ENCODE measurements at regions not wholly inside any gene's neighbourhood (a gene's known extent, or its start where the extent isn't known, plus 50 kb on each side); places are given as distances from the start of the nearest gene placed in this dataset.
"Not testable (repeated sequence)": the region's sequence is repeated elsewhere in the genome, so short reads cannot be mapped to it uniquely, and the experiment has no call there.

DNA sequence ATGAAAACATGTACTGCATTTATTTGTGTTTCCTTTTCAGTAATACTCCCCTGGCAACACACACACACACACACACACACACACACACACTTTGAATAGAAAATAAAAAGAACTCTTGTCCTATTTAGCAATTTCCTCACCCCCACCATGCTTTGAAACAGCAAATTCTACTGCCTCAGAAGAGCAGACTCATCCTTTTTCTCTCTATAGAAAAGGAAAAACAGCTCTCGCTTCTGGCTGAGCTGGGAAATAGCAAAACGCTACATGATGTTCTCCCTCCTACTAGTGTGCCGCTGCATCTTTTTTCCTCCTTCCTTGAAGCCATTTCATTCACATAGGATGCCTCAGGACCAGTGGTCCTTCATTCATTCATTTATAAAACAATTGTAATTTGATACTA, 453.6 kb downstream of the CSNK1G3 start:
- DNase-seq, result no peak

DNA sequence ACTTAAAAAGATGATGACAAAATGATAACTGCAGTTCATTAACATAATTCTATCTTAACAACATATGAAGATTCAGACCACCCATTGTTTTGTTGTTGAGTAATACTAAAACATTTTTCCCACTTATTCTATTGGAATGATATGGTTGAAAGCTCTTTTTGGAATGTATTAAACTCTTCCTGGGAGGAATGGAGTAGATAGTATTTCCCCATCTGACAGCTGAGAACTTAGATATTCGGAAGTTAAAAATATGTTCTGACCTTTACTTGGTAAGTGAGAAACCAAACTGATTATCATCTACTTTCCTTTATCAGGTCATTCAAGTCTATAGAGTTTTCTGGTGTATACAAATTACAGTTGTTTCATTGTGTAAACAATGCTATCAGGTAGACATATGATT, 452.9 kb downstream of the CSNK1G3 start:
- no peak for DNase-seq

DNA sequence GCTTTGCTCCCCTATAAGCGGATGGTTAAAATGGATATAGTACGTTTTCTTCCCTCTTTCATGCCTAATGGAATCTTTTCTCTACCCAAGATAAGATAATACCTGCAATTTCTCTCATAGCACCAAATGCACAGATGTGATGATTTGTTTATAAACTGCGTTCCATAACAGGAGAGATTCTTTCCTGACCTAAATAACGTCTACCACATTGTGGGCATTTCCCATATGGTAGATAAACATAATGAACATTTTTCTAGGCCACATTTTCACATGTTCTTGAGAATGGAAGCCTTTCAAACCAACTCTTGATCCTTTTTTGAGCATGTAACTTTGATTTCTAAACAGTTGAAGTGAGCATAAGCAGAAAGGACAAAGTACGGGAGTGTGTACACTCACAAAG, 448.5 kb downstream of the CSNK1G3 start:
- no peak for DNase-seq

DNA sequence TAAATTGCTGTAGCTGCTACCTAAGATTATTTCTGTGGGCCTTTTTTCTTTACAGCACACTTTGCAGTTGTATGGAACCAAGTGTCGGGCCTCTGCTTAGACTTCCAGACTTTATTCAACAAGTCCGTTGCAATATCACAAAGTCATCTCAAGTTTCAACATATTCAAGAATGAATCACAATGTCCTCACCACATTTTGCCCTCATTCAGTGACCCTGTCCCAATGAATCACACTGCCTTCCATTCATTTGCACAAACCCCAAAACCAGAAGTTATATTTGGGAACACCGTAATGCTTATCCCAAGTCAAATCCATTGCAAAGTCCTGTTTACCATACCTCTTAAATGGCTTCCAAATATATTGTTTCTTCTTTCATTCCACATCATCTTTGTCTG, 439.6 kb downstream of the CSNK1G3 start:
- DNase-seq, result no peak

DNA sequence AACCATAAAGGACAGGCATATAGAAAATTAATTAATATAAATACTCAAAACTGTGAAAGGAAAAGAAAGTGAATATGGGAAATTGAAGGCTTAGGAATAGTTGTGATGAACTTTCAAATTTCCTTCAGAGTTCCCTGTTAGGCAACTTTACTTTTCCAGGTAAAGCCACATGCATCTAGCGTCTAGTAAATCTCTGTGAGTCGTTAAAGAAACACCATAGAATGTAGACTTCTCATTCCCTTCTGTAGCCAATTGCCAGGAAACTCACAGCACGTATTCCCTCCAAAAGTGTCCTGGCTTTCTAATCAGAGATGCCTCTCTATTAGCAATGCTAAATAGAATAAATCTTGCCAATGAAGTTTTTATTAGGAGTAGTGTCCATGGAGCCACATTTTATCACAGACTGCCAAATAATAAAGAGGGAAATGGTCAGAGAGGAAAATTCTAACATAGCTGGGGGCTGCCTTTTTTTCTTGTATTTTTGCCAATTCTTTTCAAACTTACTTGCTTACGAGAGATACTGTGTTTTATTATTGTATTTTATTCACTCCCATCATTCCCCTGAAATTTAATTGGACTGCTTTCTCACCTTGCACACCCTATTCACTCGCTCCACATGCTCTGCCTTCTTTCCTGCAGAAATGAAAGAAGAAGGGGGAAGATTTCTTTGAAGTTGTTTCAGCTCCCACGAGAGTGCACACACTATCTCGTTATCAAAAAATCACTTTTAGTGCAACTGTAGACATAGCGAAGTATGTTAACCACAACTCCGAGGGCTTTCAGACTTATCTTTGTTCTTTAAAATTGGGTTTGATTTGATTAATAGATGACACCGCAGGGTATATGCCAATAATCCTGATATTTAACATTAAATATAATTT, 439.0 kb downstream of the CSNK1G3 start:
- DNase-seq, result no peak

DNA sequence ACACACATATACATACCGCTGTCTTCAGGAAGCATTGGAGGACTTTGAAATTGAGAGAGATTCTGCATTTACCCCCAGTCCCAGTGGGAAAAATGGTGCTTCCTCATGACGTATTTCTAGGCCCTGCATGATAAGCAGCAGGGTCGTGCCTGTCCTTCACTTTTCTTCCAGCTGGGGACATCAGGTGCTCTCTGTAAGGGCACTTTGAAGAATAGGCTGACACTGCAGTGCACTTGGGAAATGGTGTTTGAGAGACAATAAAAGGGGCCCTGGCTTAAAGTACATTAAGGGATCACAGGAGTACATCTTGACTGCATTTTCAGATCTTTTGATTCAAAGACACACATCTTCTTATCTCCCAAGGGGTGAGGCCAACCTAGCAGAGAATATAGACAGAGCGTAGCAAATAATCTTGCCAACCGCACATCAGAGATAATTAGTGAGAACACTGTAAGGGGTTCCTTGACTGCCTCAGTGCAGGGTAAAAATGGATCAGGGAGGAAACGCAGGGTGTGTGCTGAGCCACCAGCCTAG, 437.9 kb downstream of the CSNK1G3 start:
- DNase-seq, result no peak

DNA sequence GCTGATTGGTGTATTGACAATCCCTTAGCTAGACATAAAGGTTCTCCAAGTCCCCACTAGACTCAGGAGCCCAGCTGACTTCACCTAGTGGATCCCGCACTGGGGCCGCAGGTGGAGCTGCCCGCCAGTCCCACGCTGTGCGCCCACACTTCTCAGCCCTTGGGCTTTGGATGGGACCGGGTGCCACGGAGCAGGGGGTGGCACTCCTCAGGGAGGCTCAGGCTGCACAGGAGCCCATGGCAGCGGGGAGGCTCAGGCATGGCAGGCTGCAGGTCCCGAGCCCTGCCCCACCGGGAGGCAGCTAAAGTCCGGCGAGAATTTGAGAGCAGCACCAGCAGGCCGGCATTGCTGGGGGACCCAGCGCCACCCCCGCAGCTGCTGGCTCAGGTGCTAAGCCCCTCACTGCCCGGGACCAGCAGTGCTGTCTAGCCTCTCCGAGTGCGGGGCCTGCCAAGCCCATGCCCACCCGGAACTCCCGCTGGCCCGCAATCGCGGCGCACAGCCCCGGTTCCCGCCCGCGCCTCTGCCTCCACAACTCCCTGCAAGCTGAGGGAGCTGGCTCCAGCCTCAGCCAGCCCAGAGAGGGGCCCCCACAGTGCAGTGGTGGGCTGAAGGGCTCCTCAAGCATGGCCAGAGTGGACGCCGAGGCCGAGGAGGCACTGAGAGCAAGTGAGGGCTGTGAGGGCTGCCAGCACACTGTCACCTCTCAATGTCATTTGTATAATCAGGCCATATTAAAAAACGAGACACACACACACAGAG, 437.2 kb downstream of the CSNK1G3 start:
- DNase-seq, result no peak

DNA sequence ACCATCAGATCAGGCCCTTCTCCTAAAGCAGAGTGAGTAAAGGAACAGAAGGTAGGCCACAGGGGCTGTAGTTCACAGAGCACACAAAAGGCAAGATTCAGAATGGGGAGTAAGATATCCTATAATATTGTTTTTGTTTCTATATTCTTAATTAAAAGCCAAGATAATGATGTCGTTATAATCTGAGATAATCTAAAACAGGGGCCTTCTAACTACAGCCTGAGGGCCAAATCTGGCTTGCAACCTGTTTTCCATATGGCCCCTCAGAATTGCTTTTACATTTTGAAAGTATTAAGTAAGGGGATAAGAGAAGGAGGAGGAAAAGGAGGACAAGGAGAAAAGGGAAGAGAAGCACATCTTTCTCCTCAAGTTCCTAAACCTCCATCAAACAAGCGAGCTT, 435.8 kb downstream of the CSNK1G3 start:
- no peak for DNase-seq

DNA sequence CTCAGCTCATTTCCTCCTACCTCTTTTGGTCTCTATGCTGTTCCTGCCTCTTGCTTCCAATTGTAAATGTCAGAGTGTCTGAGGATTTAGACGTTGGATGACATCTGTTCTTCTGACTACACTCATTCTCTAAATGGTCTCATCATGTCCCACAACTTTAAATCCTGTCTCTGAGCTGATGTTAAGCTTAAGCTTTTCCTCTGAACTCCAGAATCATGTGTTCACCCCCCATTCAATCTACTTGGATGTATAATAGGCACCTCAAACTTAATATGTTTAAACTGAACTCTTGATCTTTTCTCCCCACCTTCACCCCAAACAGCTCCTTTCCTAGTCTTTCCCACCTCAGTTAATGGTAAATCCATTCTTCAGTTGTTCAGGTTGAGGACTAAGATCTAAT, 433.6 kb downstream of the CSNK1G3 start:
- DNase-seq, result no peak

DNA sequence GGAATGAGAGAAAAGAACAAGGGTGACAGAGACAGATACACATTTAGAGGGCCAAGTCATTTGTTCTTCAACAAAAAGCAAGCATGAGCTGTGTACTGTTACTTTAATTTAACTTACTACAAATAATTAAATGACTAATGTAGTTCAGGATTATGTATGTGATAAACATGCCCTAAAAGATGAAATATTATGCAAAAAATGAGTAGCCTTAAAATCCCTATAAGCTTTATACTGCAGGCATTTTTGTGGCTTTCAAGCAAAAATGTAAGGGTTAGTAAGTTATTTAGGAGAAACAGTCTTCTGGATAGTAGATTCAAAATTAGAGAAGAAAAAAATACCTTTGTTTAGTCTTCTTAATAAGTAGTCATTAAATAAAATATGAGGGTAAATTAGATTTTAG, 431.2 kb downstream of the CSNK1G3 start:
- DNase-seq, result no peak

DNA sequence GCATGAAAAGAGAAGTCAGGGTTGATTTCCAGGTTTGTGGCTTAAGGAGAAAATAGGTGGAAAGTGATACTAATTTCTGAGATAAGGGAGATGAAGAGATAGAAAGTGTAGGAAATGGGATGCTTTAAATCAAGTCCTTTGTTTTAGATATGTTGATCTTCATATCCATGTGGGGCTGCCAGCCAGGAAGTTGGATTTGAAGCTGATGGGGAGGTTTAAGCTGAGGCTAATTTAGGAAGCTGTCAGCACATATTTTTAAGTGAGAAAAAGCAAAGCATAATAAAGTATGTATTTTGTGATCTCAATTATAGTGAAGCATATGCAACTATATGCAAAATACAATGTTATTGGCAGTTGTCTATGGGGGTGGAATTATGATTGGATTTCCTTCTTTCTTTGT, 428.4 kb downstream of the CSNK1G3 start:
- DNase-seq, result no peak

DNA sequence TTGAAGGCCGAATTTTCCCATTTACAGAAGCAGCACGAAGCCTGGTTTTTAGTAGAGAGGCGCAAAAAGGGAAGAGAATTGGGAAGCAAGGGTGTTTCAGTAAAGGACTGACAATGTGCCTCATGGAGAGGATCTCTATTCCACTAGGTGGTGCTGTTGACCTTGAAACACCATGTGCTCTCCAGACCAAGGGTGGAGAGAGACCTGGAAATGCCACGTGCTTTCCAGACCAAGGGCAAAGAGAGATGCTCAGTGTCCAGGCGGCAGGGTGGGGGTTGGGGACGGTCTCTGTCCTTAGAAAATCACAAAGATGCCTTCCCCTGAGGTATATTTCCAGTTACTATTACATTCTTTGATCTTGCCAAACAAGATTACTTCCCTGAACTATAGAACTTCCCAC, 425.3 kb downstream of the CSNK1G3 start:
- no peak for DNase-seq

DNA sequence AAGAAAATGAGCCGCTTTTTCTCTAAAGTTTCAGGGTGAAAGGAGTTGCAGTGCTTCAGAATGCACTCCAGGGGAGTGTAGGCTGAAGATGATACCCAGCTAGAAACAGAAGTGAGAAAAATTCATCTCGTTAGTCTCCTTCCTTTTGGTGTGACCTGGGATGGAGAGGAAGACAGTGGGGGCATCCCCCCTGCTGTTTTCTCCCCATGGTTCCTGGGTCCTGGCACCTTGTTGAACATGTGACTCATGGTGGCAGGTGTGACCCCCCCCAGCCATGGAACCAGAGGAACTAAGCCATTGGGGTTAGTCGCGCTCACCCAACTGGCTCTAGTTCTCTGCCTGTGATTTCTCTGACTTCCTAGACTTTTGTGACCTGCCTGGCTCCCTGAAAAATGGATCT, 424.6 kb downstream of the CSNK1G3 start:
- no peak for DNase-seq

DNA sequence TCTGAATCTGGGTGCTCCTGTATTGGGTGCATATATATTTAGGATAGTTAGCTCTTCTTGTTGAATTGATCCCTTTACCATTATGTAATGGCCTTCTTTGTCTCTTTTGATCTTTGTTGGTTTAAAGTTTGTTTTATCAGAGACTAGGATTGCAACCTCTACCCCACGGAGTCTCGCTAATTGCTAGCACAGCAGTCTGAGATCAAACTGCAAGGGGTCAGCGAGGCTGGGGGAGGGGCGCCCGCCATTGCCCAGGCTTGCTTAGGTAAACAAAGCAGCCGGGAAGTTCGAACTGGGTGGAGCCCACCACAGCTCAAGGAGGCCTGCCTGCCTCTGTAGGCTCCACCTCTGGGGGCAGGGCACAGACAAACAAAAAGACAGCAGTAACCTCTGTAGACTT, 421.8 kb downstream of the CSNK1G3 start:
- not testable (repeated sequence) for DNase-seq

DNA sequence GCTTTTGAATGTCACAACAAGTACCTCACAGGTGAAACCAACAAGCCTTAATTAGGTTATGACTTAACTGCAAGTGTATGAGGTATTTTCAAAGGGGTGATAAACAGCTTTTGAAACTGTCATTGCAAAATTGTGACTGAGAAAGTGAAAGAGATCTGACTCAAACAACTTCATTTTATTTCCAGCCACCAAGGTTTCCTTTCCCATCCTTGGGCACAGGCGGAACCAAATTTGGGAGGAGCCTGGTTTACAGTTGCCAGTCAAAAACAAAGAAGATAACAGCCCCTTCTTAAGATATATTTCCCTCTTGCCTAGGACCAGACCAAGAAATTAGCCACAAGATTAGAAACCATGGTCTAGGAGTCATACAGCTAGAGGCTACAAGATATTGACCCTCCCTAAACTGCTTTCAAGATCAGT, 417.1 kb downstream of the CSNK1G3 start:
- DNase-seq, result no peak

DNA sequence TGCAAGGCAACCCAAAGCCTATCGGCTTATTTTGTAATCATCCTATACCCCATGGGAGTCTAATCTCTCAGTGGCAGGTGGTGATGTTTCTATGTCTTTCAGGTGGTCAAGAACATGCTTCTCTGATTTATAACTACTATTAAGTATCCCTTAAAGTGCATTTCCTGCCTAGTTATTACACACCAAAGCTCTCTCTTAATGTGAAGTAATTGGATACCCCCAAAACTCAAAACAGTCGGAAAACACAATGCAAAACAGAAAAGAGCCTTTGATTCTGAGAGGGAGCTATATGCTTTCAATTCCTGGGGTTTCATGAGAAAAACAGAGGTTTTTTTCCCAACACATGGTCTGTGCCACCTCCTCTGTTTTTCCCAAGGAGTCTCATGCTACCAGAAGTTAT, 416.4 kb downstream of the CSNK1G3 start:
- no peak for DNase-seq

DNA sequence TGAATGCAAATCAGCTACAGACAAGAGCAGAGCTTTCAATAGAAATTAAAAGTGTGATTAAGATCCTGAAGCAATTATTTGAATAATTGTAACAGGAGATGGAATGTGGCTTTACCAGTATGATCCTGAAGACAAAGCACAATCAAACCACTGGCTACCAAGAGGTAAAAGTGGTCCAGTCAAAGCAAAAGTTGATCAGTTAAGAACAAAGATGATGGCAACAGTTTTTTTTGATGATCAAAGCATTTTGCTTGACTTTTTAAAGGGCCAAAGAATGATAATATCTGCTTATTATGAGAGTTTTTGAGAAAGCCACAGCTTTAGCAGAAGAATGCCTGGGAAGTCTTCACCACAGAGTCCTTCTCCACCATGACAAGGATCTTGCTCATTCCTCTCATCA, 409.2 kb downstream of the CSNK1G3 start:
- DNase-seq, result no peak

DNA sequence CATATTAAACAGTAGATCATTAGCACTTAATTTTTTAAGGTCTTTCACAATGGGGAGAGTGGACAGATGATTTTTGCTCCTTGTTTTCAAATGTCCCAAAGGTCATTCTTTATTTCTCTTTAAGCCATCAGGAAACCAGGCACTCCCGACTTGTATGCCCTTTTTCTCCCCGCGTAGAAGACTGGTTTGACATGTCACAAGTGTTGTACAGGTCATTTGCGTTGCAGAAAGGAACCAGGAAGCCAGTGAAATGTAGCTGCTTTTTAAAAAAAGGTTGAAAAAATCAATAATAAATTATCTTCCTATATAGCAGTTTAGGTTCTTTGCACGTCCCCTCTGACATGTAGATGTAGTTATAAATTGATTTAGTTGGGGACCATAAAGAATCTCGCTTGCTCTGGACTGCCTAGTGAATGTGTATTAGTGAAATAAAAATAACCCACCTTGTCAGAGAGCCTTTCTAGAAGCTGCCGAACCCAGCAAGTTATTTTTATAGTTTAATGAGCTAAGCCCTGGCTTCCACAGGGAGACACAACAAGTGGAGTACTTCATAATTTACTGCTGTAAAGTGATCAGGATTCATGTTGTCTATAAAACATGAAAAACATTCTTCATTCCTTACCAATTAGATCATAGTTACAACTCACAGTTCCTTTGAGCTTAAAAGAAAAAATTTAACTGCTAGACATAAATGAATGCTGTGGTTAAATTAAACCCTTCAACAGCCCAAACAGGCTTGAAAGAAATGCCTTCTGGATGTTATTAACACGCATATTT, 404.6 kb downstream of the CSNK1G3 start:
- DNase-seq, result no peak

DNA sequence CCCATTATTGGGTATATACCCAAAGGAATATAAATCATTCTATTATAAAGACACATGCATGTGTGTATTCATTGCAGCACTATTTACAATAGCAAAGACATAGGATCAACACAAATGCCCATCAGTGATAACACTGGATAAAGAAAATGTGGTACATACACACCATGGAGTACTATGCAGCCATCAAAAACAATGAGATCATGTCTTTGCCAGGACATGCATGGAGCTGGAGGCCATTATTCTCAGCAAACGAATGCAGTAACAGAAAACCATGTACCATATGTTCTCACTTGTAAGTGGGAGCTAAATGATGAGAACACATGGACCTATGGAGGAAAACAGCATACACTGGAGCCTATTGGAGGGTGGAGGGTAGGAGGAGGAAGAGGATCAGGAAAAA, 402.4 kb downstream of the CSNK1G3 start:
- DNase-seq, result no peak

DNA sequence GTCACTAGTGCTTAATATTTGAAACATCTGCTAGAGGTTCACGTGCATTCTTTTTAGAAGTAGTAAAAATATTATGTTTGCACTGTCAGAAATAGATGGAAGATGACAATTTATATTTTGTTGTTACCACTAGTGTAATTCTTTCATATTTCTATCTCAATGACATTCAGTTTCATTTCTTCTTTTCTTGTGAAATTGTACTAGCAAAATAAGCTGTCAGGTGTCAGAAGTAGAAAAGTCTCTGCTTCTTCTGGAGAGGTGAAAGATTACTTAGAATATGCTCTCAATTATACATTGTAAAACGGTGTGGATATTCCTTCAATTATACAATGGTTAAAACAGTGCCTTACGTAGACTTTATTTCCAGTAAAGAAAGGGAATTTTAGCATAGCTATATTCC, 395.4 kb downstream of the CSNK1G3 start:
- no peak for DNase-seq

DNA sequence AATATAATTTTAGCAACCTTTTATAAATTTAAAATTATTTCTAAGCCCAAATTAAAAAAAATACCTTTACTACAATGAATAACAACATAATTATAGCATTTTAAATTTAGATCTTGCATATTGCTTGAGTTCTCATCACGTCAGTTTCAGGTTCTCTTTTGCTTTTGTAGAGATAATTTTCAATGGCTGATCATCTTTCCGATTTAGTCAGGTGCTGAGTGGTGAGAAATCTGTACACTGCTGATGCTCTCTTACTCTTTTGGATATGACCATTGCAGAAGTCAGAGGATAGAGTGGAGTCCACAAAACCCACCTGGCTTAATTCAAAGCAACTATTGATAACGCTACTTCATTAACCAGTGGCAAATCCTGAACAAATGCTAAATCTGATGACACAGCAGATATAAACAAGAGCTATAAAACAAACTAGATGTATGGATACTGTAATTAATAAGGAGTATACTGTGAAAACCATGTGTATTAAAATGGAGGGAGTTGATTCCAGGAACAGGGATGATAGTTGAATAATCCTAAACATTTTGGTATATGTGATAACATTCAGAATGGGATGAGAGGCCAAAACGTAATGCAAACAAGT, 394.8 kb downstream of the CSNK1G3 start:
- no peak for DNase-seq

DNA sequence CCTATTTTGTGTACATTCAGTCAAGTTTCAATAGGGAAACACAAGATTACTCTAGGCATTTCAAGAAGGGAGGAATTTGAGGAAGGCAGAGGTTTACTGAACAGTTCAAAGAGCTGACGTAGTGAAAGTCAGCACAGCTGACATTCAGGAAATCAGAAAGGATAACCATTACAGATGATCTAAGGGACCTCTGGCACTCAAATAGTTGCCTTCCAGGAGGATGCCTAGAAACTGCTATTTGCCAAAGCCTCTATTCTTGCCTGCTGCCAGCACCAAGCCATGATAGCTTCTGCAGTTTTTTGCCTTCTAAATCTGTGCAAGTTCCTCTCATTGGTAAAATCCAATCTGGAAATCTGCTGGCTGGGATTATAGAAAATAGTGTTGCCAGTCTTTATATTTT, 373.1 kb downstream of the CSNK1G3 start:
- no peak for DNase-seq

DNA sequence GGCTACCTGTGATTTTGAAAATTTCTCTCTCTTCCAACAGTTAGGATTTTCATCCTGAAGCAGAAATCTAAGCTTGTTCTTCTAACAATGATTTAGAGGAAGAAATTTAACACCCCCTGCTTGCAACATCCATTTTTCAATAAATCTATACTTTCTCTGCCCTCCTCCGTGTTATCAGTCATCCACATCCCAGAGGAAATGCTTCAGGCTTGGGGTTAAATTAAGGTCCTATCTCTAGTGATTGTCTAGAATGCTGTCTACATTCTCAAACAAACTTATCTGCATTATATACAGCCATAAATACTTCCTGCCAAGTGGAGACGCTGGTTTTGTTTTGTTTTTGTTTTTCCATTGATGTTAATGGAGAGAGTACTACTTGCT, 371.0 kb downstream of the CSNK1G3 start:
- DNase-seq, result no peak
